HK-2 (cell line): ENCODE measurements at regions not wholly inside any gene's neighbourhood (a gene's known extent, or its start where the extent isn't known, plus 50 kb on each side); places are given as distances from the start of the nearest gene placed in this dataset.

Source experiments
- DNase-seq: peaks from one replicate; pipeline ENCODE4 v3.0.0-alpha.2; 2018; ENCODE audit not compliant: unreplicated experiment

- no peak for DNase-seq
These were observed 339.5 kb downstream of the DHX15 start for GRCh38 chr4:24244663-24245490.

- DNase-seq = no peak
These were observed 340.7 kb downstream of the DHX15 start for GRCh38 chr4:24243641-24244040.

GRCh38 chr4:24241511-24241910 is 342.8 kb downstream of the DHX15 start:
- DNase-seq = no peak

- no peak for DNase-seq
These were observed 343.7 kb downstream of the DHX15 start for GRCh38 chr4:24240655-24241054.

- DNase-seq = no peak
These were observed 346.6 kb downstream of the DHX15 start for GRCh38 chr4:24237709-24238108.

- no peak for DNase-seq
These were observed 346.7 kb upstream of the PPARGC1A start for GRCh38 chr4:24236532-24236931.

GRCh38 chr4:24236120-24236519 is 346.3 kb upstream of the PPARGC1A start:
- no peak for DNase-seq

GRCh38 chr4:24235618-24236017 is 345.8 kb upstream of the PPARGC1A start:
- DNase-seq = no peak

GRCh38 chr4:24234288-24234848 is 344.5 kb upstream of the PPARGC1A start:
- DNase-seq = no peak

- no peak for DNase-seq
These were observed 341.1 kb upstream of the PPARGC1A start for GRCh38 chr4:24230955-24231354.

- DNase-seq = no peak
These were observed 340.1 kb upstream of the PPARGC1A start for GRCh38 chr4:24229978-24230377.

- DNase-seq = no peak
These were observed 338.8 kb upstream of the PPARGC1A start for GRCh38 chr4:24228692-24229091.

- no peak for DNase-seq
These were observed 336.8 kb upstream of the PPARGC1A start for GRCh38 chr4:24226667-24227066.

GRCh38 chr4:24226023-24226422 is 336.2 kb upstream of the PPARGC1A start:
- no peak for DNase-seq

GRCh38 chr4:24224446-24224845 is 334.6 kb upstream of the PPARGC1A start:
- no peak for DNase-seq

GRCh38 chr4:24219209-24219608 is 329.4 kb upstream of the PPARGC1A start:
- no peak for DNase-seq

- DNase-seq = no peak
These were observed 328.7 kb upstream of the PPARGC1A start for GRCh38 chr4:24218566-24218965.

GRCh38 chr4:24214796-24215195 is 324.9 kb upstream of the PPARGC1A start:
- no peak for DNase-seq

- DNase-seq = no peak
These were observed 324.1 kb upstream of the PPARGC1A start for GRCh38 chr4:24213961-24214360.

GRCh38 chr4:24212642-24213041 is 322.8 kb upstream of the PPARGC1A start:
- DNase-seq = no peak

GRCh38 chr4:24211856-24212255 is 322.0 kb upstream of the PPARGC1A start:
- no peak for DNase-seq

GRCh38 chr4:24210332-24210902 is 320.6 kb upstream of the PPARGC1A start:
- DNase-seq = no peak

- DNase-seq = no peak
These were observed 320.1 kb upstream of the PPARGC1A start for GRCh38 chr4:24209906-24210305.
